IPS DF 4.7 (cell line): ENCODE measurements at regions not wholly inside any gene's neighbourhood (a gene's known extent, or its start where the extent isn't known, plus 50 kb on each side); places are given as distances from the start of the nearest gene placed in this dataset.
"Not testable (repeated sequence)": the region's sequence is repeated elsewhere in the genome, so short reads cannot be mapped to it uniquely, and the experiment has no call there.

Experiments used
- DNase-seq: peaks from one replicate; pipeline ENCODE4 v3.0.0-alpha.2; 2013; ENCODE audit warnings: low spot score; ENCODE audit errors: extremely low read depth

DNA sequence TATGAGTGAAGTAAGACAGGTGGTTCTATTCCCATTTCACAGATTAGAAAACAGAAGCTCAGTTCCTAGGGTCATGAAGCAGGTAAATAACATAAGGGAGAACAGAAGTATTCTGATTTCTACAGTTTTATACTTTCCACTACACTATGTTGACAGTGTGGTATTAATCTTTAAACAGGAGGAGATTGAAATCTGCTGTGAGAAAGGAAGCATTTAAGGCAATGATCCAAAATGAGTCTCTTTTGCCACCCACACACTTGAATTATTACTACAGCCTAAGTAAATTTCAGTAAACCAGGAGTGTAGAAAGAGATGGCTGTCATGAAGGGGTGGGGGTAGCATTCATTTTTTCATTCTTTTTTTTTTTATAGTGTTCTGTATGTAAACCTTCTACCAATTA, 893.0 kb downstream of the C4orf33 start:
- no peak for DNase-seq

DNA sequence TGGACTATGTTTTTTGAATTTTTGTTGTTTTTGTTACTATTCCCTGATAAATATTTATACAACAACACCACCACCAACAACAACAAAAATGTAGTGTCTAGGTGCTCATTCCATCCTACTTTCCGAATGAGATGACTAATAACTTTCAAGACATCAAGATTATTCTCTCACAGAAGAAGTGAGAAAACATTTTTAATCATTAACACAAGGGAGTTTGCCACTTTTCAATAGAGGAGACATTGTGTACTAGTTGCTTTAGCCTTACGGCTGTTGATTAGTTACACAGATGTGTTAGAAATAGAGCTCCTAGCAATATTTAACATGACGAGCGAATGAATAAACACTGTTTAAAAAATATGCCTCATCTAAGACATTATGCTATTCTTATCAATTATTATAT, 898.8 kb downstream of the C4orf33 start:
- DNase-seq: no peak

GRCh38 chr4:129998436-129999150, 902.6 kb downstream of the C4orf33 start:
- DNase-seq: no peak

- DNase-seq: no peak
These were observed 903.2 kb downstream of the C4orf33 start for GRCh38 chr4:129999156-129999555.

- DNase-seq: no peak
These were observed 912.5 kb downstream of the C4orf33 start for GRCh38 chr4:130008461-130008860.

GRCh38 chr4:130012806-130013205, 916.9 kb downstream of the C4orf33 start:
- DNase-seq: not testable (repeated sequence)

- no peak for DNase-seq
These were observed 925.8 kb downstream of the C4orf33 start for GRCh38 chr4:130021706-130022105.

DNA sequence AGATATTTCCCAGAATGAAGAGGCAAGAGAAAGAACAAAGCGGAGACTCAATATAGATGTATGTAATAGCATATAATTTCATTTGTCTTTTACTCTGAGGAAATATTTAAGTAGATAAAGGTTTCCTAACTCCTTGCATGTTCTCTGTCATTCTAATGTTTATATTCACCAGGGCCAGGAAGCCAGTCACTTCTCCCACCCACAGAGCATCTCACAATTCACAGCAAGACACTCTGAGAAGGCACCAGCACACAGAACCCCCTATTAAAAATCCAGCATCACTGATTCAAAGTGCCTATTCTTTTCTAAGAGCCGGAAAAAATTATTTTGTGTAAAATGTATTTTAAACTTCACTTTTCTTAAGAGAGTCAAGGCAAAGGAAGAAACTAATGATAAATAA, 927.1 kb downstream of the C4orf33 start:
- DNase-seq: no peak

GRCh38 chr4:130025701-130026100, 929.7 kb downstream of the C4orf33 start:
- DNase-seq: no peak

GRCh38 chr4:130026185-130026584, 930.2 kb downstream of the C4orf33 start:
- DNase-seq: peak; percentile 99

GRCh38 chr4:130027973-130028372, 932.0 kb downstream of the C4orf33 start:
- DNase-seq: no peak

GRCh38 chr4:130028552-130028951, 932.6 kb downstream of the C4orf33 start:
- DNase-seq: no peak

GRCh38 chr4:130029442-130029841, 933.5 kb downstream of the C4orf33 start:
- no peak for DNase-seq

GRCh38 chr4:130031858-130032257, 935.9 kb downstream of the C4orf33 start:
- DNase-seq: no peak

DNA sequence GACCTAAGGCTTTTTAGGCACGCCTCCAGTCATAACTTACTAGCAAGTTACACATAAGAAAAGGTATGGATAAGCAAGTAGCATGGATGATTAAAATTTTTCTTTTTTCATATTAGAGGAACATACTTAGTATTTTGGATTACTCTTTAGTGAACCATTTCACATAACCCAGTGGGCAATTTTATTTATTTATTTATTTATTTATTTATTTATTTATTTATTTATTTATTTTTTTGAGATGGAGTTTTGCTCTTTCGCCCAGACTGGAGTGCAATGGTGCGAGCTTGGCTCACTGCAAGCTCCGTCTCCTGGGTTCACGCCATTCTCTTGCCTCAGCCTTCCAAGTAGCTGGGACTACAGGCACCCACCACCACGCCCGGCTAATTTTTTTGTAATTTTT, 937.7 kb downstream of the C4orf33 start:
- DNase-seq: not testable (repeated sequence)

GRCh38 chr4:130034876-130035275, 938.9 kb downstream of the C4orf33 start:
- DNase-seq: no peak

DNA sequence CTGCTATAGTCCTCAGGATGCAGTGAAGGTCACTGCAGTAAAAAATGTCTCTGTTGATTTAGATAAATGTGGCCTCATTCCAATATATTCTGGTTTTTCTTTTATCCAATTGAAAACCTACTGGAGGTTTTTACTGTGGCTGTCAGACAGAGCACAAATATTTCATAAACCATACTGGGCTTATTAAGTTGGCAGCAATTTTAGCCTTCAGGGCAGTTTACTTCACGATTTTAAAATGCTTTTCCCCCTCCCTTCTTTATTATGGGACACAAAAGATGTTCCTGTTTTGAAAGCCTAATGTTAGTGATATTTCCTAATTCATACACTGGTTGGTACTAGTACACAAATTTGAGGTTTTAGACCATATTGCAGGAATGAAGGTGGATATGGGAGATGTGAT, 939.4 kb downstream of the C4orf33 start:
- no peak for DNase-seq

- not testable (repeated sequence) for DNase-seq
These were observed 941.9 kb downstream of the C4orf33 start for GRCh38 chr4:130037866-130038265.

GRCh38 chr4:130038540-130038939, 942.6 kb downstream of the C4orf33 start:
- not testable (repeated sequence) for DNase-seq

GRCh38 chr4:130043732-130044160, 947.8 kb downstream of the C4orf33 start:
- no peak for DNase-seq

DNA sequence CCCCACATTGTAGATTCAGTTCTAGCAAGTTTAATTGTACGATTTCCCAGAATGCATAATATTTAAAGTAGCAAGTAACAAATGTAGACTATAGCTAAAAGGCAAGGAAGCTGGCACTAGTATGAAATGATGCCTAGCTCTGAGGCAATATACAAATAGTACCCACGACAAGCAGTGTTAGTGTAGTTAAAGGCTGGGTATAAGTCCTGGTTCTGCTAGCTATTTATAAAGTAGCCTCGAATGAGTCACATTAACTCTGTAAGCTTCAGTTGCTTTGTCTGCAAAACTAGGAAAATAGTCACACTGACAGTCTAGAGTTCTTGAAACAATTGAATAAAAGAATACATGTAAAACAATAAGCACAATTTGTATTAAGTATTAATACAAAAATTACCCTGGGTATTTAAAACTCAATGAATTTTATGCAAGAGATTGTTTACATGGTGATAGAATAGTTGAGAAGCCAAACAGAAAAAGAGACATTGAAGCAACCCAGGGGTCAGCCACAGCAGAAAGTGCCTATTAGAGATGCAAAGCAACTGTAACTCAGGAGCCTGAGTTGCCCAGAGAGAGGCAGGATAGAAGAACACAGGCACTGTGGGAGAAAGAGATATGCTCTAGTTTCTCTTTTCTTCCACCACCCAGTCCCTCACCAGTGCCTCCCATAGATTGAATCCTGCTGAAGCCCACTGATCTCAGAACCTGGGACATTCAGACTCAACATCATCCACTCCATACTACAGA, 949.0 kb downstream of the C4orf33 start:
- DNase-seq: no peak

GRCh38 chr4:130053723-130054122, 957.8 kb downstream of the C4orf33 start:
- no peak for DNase-seq

- DNase-seq: no peak
These were observed 959.0 kb downstream of the C4orf33 start for GRCh38 chr4:130054908-130055307.
